22Rv1 (cell line): ENCODE measurements at regions not wholly inside any gene's neighbourhood (a gene's known extent, or its start where the extent isn't known, plus 50 kb on each side); places are given as distances from the start of the nearest gene placed in this dataset.

Experiments
- H3K27ac ChIP-seq: fragments of 450-650 bp; 2 replicates; pipeline ENCODE4 v1.5.1; 2017
- ZFX ChIP-seq: fragments of 450-650 bp; IDR thresholded peaks from 2 replicates; pipeline ENCODE4 v1.6.1; 2017; ENCODE audit warnings: antibody characterized with exemption, borderline replicate concordance
- TF ChIP-seq, protein P1 (sequence below): fragments of 450-650 bp; IDR thresholded peaks from 2 replicates; pipeline ENCODE4 v1.5.1; 2017; ENCODE audit warnings: mild to moderate bottlenecking

- no peak for TF ChIP-seq ZFX
- TF ChIP-seq, protein P1, sequence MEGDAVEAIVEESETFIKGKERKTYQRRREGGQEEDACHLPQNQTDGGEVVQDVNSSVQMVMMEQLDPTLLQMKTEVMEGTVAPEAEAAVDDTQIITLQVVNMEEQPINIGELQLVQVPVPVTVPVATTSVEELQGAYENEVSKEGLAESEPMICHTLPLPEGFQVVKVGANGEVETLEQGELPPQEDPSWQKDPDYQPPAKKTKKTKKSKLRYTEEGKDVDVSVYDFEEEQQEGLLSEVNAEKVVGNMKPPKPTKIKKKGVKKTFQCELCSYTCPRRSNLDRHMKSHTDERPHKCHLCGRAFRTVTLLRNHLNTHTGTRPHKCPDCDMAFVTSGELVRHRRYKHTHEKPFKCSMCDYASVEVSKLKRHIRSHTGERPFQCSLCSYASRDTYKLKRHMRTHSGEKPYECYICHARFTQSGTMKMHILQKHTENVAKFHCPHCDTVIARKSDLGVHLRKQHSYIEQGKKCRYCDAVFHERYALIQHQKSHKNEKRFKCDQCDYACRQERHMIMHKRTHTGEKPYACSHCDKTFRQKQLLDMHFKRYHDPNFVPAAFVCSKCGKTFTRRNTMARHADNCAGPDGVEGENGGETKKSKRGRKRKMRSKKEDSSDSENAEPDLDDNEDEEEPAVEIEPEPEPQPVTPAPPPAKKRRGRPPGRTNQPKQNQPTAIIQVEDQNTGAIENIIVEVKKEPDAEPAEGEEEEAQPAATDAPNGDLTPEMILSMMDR = no peak
- no peak overlapping the region for H3K27ac ChIP-seq
Observed at GRCh38 chr4:14842964-14843630, 159.2 kb upstream of the CPEB2 start.

DNA sequence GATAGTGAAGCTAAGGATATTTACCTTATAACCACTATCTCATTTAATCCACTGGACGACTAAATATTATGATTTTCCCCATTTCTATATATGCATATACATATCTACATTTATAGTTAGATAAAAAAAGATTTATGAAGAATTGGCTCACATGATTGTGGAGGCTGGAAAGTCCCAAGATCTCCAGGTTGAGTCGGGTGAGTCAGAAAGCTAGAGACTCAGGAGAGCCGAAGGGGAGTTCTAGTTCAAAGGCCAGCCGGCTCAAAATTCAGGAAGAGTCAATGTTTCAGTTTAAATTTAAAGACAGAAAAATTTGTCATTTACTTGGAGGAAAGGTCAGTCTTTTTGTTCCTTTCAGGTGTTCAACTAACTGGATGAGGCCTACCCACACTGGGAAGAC is 158.2 kb upstream of the CPEB2 start:
- TF ChIP-seq, protein P1 = no peak
- TF ChIP-seq ZFX = no peak
- no peak overlapping the region for H3K27ac ChIP-seq

DNA sequence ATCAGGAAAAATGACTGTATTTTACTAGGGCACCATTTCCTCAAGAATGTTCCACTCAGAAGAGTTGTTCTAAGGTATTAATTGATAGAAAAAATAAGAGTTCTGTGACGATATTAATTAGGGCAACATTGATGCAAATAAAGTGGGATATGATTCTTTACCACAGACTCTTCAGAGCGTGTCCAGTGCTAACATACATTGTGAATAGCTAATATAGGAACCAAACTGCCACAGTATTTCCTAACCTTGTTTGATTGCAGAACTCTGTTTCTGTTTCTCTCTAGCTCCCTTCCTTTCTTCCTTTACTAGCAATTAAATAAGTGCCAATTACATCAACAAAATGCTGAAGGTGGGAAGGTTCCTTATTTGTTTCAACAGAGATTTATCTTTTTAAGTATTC is 154.1 kb upstream of the CPEB2 start:
- no peak for TF ChIP-seq ZFX
- TF ChIP-seq, protein P1 = no peak

DNA sequence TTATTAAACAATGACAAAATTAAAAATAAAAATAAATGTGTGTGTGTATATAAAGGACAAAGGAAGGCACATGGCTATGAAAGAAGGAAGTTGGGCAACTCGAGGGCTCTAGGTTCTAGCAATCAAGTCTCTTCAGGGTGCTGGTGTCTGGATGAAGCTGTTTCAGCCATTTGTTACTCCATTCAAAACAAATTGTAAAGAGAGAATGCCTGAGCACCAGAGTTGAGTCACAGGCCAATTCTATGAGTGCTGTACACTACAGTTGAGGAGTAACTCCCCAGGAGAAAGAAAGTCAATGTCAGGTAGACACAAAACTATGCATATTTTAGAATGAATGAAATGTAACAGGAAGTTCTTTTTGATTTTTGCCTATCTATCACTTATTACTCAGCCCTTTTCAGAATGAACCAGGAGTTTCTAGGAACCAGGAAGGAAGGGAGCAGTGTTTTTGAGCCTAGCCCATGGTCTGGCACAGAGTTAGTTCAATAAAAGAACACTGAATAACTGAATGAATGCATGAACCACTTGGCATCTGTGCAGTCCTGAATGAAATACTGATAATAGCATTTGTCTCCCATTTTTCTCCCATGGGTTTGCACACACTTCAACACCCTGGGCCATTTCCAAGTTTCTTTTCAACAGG is 151.7 kb upstream of the CPEB2 start:
- TF ChIP-seq, protein P1 = no peak
- TF ChIP-seq ZFX = no peak
- H3K27ac ChIP-seq = no peak overlapping the region

More for the DNA sequence above, 154.1 kb upstream of the CPEB2 start:
- H3K27ac ChIP-seq = no peak overlapping the region

DNA sequence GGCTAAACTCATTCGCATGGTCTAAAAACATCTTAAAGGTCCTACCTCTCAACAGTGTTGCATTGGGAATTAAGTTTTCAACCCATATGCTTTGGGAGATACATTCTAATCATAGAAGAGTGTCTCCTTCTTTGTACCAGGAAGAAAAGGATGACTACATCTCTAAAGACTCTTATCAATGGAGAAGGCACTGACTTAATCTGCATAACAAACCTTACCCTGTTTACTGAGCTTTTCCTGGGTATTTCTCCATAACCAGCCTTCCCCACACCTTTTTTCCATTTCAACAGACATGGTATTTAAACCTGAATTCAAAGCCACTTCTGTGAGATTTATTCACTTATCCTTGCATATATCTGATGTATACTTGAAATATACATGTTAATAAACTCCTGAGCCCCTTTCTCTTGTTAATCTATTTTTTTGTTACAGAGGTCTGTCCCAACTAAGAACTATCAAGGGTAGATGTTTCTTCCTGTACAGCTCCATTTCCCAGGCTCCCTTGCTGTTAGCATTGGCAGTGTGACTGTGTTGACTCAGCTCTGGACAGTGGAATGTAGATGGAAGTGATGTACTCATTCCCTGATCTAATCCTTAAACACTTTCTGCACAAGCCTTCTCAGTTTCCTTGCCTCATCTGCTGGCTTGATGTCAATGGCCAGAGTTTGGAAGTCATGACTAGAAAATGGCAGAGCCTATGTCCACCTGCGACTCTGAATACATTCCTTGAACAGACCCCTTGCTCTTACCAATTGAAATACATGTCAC is 148.9 kb upstream of the CPEB2 start:
- H3K27ac ChIP-seq = no peak overlapping the region
- TF ChIP-seq, protein P1 = no peak
- TF ChIP-seq ZFX = no peak

GRCh38 chr4:14855719-14856061 is 146.6 kb upstream of the CPEB2 start:
- H3K27ac ChIP-seq = no peak overlapping the region
- no peak for TF ChIP-seq ZFX
- TF ChIP-seq, protein P1 = no peak
